ENCODE measurements at regions not wholly inside any gene's neighbourhood (a gene's known extent, or its start where the extent isn't known, plus 50 kb on each side); places are given as distances from the start of the nearest gene placed in this dataset.

DNA sequence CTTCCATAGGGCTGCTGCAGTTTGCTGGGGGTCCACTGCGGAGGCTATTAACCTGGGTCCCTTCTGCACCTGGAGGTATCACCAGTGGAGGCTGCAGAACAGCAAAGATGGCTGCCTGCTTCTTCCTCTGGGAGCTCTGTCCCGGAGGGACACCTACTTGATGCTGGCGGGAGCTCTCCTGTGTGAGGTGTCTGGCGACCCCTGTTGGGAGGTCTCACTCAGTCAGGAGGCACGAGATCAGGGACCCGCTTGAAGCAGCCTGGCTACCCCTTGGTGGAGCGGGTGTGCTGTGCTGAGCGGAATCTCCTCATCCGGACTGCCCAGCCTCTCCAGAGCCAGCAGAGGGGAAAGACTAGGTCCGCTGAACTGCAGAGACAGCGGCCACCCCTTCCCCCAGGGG, 56.0 kb upstream of the CTXND1 start:
- DNase-seq = no peak

DNA sequence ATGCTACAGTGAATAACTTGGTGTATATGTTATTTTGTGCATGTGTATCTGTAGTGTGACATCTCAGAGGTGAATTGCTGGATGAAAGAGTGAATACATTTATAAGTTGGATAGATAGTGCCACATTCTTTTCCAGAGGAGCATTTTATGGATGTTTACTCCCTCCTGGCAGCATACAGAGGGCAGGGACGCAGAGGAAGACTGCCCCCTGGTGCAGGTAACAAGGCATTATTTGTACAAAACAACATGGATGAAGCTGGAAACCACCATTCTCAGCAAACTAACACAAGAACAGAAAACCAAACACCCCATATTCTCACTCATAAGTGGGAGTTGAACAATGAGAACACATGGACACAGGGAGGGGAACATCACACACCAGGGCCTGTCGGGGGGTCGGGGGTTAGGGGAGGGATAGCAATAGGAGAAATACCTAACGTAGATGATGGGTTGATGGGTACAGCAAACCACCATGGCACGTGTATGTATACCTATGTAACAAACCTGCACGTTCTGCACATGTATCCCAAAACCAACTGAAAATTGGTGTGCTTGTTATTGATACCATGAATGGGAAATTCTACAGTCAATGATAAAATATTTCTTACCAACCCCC, 57.9 kb upstream of the CTXND1 start:
- no peak for DNase-seq

DNA sequence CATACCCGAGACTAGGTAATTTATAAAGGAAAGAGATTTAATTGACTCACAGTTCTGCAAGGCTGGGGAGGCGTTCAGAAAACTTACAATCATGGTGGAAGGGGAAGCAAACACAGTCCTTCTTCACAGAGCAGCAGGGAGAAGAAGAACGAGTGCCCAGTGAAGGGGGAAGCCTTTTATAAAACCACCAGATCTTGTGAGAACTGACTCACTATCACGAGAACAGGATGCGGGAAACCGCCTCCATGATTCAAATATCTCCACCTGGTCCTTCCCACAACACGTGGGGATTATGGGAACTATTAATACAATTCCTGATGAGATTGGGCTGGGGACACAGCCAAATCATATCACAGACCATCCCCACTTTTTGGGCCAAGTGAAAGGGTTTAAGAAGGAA, 58.8 kb upstream of the CTXND1 start:
- DNase-seq = no peak

DNA sequence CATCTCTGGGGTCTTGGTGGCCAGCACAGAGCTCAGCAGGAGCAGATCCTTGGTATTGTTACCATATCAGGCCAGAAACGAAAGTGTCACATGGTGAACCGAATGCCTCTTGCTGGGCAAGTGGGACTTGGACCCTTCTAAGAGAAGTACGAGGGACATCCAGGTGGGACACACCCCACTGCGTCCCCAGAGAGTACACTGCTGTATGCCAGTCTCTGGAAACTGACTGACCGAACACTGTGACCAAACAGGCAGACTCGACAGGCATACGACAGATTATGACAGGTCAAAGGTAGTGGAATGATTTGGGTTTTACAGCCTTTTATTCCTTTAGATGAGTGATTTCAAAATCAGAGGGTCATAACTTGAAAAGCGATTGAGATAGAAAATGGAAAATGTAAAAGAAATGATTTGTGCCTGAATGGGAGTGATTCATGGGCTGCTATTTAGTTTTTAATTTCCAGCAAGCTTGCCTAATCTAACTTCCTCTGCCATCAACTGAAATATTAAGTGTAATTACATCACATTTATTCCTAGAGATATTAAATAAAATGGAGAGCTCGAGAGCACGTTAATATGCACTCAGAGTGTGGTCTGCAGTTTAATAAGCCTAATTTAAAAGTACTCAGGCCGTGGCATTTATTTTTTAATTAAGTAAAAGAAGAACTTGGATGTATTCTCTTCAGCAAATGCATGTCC, 63.4 kb upstream of the CTXND1 start:
- DNase-seq = no peak

DNA sequence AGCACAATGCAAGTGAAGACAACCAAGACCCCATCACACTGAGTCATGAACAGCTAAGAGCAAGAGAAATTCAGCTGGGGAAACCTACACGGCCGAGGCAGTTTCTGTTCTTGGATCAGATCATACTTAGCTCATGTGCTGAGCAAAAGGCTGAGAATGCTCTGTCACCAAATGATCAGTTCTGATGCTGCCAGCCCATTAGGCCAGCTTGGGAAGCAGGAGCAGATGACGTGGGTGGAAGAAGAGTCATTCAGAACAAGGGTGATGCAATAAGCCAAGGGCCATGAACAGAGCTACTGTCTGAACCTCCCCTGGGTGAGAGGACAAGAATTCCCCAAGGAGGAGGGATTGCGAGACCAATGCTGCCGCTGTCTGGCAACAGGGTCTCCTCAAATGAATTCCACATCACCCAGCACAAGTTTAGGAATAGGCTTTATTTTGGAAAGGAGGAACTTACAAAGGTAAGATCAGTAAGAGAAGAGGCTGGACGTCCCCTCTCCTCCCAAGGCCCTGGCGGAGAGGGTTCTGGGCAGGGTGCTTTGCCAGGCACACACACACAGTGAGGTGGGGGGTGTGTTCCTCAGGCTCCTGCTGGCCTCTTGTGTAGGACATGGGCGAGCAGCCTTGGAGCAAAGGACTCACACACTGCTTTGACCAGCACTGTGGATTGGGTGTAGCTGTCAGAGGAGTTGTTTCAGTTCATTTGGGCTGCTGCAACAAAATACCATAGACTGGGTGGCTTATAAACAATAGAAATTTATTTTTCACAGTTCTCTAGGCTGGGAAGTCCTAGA, 65.6 kb upstream of the CTXND1 start:
- DNase-seq = no peak

DNA sequence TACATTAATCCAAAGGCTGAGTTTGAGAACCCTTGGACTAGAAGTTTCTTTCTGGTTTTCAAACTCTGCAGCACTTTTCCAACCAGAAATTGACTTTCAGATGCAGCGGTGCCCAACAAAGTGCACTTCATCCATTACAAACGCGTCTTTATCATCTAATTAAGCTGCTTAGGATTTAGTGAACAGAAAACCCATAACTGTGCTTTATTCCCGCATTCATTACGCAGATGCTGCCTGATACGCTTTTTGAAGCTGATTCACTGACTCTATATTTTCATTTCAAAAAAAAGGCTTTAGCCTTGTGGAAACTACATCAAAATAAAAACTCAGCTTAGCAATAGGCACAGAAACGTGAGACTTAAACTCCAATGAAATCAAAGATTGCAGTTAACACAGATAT, 69.8 kb upstream of the CTXND1 start:
- no peak for DNase-seq

DNA sequence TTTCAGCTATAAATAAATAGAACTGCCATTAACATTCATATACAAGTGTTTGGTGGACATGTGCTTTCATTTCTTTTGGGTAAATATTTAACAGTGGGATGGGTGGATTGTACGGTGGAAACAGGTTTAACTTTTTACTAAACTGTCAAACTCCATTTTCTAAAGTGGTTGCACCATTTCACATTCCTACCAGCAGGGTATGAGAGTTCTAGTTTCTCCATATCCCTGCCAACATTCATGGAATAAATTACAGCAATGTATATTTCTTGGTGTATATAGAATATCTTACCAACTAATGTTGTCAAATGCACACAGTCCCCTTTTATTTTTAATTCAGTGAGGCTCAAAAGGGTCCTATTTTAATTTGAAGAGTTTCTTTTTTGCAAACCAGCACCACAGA, 71.3 kb upstream of the CTXND1 start:
- DNase-seq = no peak

DNA sequence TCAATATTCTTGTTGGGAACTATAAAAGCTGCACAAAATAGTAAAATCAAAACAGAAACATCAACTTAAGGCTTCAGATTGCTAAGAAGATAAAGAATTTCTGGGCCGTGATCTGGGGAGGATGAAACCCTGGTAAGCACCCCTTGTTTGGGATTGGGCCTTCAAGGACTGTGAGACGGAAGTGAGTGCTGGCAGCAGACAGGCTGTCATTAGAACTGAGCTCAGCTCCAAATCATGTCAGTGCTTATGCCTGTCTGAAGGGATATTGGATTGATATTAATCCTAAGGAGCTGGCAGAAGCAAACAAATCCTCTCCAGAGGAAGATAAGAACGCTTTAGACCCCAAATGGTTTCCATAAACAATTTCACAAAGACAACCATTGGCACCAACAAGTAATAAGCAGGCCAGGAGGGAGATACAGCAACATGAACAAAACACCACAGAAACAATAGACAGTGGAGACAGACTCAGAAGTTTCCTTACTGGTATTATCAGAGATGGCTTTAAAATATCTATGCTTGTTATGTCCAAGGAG, 72.6 kb upstream of the CTXND1 start:
- no peak for DNase-seq

DNA sequence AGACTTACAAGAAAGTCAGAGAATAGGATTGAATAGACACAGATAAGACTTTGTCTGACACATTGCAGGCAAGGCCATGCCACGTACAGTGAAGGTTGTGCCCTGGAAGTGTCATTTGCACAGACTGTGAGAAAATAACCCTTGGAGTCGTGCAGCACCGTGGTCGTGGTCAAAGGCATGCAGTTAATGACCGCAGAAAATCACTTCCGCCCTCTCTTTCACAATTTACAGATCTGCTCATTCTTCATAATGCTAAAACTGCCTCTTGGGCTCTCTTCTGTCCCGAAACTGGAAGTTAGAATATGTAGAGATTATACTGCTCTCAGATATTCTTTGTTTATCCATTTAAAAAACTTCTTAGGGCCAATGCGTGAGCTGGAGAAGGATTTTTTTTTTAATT, 73.2 kb upstream of the CTXND1 start:
- peak; percentile 20 for DNase-seq

DNA sequence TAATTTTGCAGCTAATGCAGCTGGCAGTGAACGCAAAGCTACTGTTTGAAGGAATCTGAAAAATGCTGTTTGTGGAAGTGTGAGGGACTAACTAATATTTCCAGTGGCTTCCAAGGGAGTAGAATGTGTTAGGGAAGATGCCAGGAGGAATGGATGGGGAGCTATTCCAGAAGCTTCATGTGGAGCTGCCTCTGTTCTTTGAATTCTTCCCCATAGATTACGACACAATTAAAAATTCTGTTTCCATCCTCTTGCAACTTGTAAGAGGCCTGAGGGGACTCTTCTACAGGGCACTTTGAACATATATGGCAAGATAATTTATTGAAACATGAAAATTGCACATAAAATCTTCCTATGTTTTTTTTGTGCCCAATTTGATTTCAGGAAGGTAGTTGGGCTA, 74.3 kb upstream of the CTXND1 start:
- DNase-seq = no peak

DNA sequence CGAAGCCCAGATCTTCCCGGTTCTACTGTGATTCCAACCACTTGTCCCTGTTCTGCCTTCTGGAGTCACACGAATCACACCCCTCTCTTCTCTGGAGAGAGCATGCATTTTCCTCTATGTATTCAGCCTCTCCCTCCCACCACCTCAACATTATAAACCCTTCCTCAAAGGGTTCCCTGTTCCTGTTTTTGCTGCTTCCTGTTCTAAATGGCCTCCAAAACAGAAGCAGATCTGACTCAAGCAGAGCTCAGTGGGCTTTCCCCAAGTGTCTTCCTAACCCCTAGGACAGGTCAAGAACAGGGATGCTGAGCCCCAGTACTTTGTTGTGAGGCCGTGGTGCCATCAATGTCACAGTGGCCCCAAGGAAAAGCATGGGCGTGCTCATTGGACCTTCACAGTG, 75.7 kb upstream of the ARNT2 start:
- no peak for DNase-seq

DNA sequence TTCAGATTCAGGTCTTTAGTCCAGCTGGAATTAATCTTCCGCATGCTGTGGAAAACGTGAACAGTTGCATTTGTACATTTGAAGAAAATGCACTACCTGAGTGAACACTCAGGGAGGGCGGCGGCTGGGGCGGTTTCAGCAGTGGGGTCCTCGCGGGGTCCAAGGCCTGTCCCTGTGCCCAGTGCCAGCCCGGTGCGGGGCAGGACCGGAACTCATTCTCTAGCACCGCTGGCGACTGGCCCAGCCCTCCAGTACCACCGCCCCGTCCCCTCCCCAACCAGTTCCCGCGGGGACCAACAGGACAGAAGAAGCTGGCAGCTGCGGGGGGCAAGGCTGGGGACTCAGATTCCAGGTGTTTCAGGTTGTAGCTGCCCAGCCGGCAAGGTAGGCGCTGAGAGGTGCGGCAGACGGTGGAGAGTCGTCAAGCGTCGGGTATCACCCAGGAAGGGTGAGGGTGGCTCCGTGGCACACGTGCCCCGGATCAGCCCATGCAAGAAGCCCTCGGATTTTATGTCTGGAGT, 72.2 kb upstream of the ARNT2 start:
- DNase-seq = no peak

DNA sequence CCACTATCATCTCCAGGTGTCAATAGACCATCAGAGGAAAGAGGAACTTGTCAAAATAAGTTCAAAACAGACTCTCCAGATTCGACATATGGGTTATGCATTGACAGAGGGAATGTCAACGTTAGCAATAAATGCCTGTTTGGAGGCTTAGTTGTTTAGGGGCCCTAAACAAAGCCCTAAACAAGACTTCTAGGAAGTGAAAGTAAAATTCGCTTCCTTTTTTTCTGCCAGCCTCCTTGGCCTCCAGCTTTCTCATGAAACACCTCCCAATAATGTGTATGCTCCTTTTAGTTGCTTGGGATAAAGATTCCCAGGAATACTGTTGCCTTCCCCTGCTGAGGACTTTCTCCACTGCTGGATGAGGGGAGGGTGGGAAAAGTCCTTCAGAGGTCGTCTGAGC, 70.9 kb upstream of the ARNT2 start:
- DNase-seq = no peak

DNA sequence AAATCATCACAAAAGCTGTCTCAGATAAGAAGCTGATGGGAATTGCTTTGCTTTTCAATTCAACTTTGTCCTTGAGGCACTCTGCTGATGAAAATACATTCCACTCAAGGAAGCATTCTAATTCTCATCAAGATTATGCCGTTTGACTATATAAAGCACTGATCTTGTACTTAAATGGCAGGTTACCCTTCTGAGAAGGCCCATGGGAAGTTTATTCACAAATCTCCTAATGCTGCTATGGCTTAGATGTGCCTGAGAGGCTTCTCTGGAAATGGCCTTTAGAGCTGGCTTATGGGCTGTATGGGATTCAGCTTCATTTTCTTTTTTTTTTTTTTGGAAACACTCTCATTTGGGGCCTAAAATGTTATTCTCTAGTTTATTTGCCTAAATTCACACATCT, 69.7 kb upstream of the ARNT2 start:
- no peak for DNase-seq

DNA sequence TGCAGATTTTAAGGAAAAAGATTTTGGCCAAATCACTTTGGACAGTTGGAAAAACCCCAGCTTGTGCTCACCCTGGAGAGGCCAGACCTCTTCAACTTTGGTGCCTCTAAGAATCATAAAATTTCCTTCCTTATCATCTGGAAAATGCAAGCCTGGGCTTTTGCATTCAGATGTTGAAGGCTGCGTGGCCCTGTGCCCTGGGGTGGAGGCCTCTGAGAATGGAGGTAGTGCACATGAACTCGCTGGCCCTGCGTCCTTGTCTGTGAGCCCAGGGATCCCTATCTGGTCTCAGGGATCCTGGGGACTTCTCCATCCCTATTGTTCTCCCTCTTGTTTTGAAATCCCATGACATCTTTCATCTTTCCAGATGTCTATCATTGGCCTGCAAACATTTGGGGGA, 64.6 kb upstream of the ARNT2 start:
- no peak for DNase-seq

DNA sequence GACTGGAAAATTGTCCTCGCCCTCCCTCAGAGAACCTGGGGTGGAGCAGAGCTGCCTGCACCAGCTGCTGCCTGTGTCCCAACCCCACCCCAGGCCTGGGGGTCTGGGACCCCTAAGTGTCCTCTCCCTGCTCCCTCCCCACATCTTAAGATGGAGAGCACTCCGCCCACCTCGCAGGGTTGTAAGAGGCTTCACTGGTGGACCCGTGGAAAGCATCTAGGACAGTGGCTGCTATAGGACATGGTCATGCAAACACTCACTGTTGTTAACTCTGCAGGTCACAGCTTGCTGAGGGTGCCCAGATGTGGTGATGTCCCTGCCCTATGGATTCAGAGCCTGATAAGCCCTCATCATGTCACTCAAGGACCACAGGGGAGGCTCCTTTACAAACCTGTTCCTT, 62.0 kb upstream of the ARNT2 start:
- no peak for DNase-seq

DNA sequence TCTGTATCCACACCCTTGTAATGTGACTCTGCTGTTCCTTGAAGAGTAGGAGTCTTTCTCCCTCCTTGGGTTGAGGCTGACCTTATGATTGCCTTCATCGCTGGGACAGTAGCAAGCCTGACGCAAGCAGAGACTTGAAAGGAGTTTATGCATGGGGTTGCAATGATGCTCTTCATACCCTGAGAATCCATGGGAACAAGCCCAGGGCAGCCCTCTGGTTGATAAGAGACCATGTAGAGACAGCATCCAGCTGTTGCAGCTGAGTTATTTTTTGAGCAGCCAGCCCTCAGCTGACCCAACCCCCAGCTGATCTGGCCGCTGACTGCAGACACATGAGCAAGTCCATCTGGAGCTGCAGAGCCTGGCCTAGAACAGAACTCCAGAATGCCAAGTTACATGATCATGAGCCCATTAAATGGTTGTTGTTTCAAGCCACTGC, 60.6 kb upstream of the ARNT2 start:
- DNase-seq = no peak

DNA sequence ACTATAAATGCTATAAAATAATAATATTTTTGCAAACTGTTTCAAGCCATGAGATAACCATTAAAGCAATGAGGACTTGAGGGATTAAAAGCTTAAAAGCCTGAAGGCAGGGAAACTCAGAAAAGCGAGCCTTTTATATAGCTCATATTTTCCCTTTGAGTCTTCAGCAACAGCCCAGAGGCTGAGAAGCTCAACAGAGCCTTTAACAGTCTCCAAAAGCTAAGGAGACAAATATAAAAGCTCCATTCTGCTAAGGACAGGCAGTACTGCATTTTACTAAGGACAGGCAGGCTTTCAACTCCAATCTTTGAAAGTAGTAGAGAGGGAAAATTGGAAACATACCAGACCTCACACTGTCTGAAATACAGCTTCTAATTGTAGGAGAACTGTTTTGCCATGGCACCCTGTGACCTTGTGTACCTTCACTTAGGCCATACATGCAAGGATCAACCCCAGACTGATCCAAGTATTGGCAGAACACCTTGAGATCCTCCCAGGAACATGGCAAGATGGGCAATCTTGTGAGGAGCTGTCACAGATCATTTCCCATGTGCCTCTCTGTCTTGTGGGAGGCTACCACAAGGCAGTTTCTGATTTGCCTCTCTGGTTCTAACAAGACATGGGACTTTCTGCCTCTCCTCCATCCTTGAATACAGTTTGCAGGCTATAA, 53.1 kb upstream of the ARNT2 start:
- DNase-seq = no peak

Measured in RPMI8226 (cell line).